SK-MEL-5 (cell line): ENCODE measurements at regions not wholly inside any gene's neighbourhood (a gene's known extent, or its start where the extent isn't known, plus 50 kb on each side); places are given as distances from the start of the nearest gene placed in this dataset.

Source experiments
- DNase-seq: peaks from one replicate; pipeline ENCODE4 v3.0.0-alpha.2; 2016; ENCODE audit warnings: low read depth, low spot score
- in situ Hi-C: cut with HindIII; loops from 2 replicates; pipeline ENCODE4 v1.10.0; 2016; ENCODE audit warnings: low sequenced_read_pairs, high pct_unique_total_duplicates, low pct_unique_long_range_greater_than_20kb

GRCh38 chr4:63460075-63460474 is 949.2 kb downstream of the TECRL start:
- DNase-seq: peak; percentile 6
- in situ Hi-C loops: no loop called here

- in situ Hi-C loops: no loop called here
- no peak for DNase-seq
Measured at GRCh38 chr4:63459329-63459728, 949.9 kb downstream of the TECRL start.

GRCh38 chr4:63458010-63458409 is 951.2 kb downstream of the TECRL start:
- in situ Hi-C loops: no loop called here
- DNase-seq: no peak

DNA sequence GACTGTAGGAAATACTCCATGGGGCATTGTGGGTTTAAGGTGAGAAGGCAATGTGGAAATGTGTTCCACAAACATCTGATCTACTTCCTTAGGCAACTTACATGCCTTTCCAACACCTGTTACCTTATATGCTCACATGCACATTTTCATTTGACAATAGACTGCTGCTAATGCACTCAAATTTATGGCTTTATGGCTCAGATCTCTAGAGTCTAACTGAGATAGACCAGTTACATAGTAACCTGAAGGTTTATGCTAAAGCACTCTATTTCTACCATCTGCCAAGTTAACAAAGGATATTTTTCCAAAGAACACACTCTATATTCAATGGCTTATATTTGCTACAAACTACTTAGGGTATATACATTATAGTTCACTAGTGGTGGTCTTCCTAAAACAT is 969.0 kb downstream of the TECRL start:
- in situ Hi-C loops: no loop called here

GRCh38 chr4:63430105-63430504 is 979.1 kb downstream of the TECRL start:
- no peak for DNase-seq
- in situ Hi-C loops: no loop called here

More for the DNA sequence above, 969.0 kb downstream of the TECRL start:
- no peak for DNase-seq

DNA sequence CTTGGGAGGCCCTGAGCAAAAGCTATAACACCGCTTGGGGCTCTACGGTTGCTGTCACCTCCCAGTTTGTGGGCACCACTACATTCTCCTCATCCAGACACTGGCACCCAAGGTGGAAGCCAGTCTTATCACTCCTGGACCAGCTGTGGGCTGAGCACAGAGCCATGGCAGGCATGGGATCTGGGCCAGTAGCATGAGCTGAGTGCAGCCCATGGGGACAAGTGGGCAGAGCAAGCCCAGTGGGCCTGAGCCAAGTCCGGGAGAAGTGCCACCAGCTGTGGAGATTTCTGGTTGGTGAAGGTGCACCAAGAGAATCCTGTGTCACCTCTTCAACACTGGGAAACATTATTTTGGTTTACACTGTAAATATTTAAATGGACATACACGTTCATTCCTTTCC is 1013.0 kb downstream of the TECRL start:
- no peak for DNase-seq
- in situ Hi-C loops: no loop called here

DNA sequence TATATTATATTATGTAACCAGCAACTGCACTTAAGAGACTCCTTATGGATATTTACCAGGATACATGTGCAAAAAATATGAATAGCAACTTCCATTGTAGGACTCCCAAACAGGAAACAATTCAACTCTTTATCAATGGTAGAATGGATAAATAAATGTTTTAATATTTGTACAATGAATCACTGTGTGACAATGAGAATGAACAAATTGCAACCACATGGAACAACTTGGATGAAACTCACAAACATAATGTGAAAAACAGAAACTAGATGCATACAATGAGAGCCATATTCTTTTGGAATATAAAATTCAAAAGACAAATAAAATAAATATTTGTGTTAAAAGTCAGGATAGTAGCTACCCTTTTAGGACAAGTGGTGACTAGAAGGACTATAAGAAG is 1015.7 kb downstream of the TECRL start:
- in situ Hi-C loops: no loop called here
- no peak for DNase-seq

DNA sequence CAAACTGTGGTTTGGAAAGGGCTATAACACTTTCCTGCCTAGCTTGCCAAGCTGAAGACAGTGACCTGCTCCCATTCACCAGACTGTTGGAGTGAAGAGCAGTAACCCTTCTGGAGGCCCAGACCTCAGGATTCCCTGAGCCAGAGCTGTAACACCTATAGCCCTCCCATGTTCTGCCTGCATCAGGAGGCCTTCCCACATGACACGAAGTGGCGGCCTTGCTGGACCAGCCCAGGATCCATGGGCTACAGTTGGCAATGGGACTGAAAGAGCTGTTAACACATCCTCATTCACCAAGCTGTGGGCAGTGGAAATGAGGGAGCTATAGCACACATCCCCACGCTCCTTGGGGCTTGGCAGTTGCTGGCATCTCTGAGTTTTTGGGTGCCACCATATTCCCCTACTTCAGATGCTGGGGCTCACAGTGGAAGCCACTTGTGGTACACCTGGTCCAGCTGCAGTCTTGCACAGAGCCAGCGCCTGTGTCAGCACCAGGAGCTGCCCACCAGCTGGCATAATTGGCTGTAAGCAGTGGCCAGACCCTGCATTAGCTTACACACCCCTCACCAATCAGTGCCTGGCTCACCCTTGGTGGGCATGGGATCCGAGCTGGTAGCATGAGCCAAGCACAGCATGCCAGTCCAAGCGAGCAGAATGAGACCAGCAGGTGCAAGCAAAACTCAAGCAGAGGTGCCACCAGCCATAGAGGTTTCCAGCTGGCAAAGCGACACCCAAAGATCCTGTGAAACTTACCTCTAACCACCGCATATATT is 1029.3 kb downstream of the TECRL start:
- in situ Hi-C loops: no loop called here
- DNase-seq: no peak

DNA sequence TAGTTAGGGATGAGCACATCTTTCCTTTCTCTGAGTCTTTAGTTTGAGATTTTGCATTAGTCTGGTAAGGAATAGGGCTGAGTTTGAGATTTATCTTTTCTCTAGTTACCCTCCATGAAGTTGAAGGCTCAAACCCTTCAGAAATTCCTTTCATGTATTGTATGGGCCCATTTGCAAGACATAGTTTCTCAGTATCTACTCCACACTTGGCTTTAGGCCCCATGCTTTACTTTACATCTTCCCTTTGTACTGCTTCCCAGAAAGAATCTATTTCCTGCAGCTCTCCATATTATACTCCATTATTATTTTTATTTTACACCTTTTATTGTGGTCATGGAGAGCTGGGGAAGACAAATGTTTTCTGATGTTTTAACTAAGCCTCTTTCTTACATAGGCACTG is 1038.2 kb downstream of the TECRL start:
- in situ Hi-C loops: no loop called here
- DNase-seq: no peak

GRCh38 chr4:63361628-63362027 is 1047.6 kb downstream of the TECRL start:
- DNase-seq: peak; percentile 6
- in situ Hi-C loops: no loop called here

DNA sequence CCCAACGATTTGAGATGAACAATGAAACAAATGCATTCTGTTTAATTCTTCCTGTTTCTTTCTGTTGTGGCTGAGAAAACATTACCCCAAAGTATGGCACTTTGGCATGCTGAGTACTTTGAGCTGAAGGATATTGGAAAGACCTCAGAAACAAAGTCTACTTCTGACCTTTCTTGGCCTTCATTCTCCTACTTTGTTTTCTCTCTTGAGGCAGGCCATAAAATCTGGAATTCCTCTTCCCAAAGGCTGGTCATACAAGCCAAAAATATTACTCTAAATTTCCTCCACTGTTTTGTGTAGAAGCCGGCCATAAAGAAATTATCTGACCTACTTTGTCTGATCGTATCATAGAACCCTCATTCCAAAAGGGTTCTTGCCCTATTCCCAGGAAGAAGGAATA is 1048.2 kb downstream of the TECRL start:
- DNase-seq: no peak
- in situ Hi-C loops: no loop called here

DNA sequence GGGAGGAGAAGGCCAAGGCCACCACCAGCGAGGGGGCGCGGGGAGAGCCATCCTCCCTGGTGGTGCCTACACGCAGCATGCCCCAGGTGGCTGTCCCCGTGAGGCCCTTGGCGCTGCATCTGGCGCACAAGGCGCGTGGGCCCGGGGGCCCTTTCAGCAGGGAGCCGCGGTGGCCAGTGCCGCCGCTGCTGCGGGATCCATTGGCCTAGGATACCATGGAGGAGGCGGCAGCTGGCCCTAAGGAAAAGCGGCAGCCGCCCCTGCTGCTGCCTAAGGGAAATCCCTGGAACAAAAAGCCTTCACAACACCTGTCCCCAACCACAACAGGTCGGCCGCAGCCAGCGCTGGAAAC is 1059.6 kb downstream of the TECRL start:
- no peak for DNase-seq
- in situ Hi-C loops: no loop called here

DNA sequence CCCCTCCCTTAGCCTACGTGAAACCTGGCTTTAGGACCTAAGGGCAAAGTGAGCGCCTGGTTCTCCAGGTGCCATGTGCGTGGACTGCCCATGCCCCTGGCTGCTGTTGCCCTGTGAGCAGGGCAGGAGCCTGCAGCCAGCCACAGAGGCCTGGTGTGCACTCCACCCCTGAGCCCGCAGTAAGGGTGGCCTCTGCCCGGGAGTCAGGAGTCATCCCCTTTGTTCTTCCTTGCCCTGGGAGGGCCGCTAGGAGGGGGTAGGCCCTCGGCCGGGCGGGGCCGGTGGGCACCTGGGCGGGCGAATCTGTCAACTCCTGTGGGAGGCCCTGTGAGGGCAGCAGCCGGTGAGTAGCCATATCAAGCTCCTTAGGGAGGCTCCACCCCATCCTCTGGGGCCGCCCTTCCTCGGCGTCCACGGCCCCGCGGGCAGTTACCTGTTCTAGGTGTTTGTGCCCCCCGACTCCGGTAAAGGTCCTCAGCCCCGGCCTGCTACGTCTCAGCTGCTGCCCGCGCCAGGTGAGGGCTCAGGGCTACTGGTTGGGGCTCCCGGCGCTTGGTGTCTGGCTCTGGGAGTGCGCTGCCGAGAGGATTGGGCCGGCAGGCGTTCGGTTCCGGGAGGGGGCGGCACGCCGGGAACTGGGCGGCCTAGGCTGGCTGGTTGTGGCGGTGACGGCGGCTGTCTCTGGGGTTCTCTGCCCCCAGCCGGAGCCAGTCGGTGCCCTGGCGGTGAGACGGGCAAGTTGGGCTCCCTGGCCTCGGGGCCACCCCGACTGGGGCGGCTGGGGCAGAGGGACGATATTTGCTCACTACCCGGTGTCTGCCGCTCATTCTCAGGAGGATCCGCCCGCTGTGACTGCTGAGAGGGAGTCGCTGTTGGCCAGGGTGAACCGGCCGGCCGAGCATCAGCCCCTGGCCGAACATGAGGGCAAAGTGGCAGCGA is 1060.2 kb downstream of the TECRL start:
- in situ Hi-C loops: no loop called here
- DNase-seq: no peak

DNA sequence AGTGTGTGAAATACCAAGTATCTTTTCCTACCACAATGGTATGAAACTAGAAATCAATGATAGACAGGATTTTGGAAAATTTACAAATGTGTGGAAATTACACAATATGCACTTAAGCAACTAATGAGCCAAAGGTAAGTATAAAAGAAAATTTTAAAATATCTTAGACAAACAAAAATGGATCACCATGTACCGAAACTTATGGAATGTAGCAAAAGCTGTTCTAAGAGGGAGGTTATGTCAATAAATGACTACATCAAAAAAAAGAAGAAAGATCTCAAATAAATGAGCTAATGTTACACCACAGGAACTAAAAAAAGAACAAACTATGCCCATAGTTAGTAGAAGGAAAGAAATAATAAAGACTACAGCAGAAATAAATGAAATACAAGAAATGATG is 1084.1 kb downstream of the TECRL start:
- DNase-seq: no peak
- in situ Hi-C loops: no loop called here

GRCh38 chr4:63316633-63317032 is 1092.6 kb downstream of the TECRL start:
- in situ Hi-C loops: no loop called here

GRCh38 chr4:63315651-63316050 is 1093.6 kb downstream of the TECRL start:
- in situ Hi-C loops: no loop called here

More at GRCh38 chr4:63316633-63317032, 1092.6 kb downstream of the TECRL start:
- no peak for DNase-seq

DNA sequence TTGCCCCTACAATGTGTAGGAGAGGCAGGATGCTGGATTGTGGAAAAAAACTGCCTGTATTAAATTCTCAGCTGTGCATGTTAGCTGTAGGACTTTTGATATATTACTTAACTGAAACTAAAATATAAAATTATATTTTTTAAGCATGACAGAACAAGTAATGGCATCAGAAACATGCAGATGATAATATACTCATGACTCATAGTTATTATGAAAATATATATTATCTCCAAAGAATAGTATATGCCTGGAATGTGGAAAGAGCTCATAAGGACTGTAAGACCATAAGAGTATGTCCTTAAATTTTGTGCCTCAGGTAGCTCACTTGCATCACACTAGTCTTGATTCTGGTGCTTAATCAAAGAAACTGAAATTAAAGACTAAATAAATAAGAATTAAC is 1100.6 kb downstream of the TECRL start:
- in situ Hi-C loops: no loop called here
- no peak for DNase-seq

More at GRCh38 chr4:63315651-63316050, 1093.6 kb downstream of the TECRL start:
- DNase-seq: no peak

GRCh38 chr4:63302792-63303191 is 1106.5 kb downstream of the TECRL start:
- in situ Hi-C loops: no loop called here
- DNase-seq: no peak

GRCh38 chr4:63302078-63302477 is 1107.2 kb downstream of the TECRL start:
- DNase-seq: no peak
- in situ Hi-C loops: no loop called here
